Testis (tissue), 2 donors: ENCODE measurements at regions not wholly inside any gene's neighbourhood (a gene's known extent, or its start where the extent isn't known, plus 50 kb on each side); places are given as distances from the start of the nearest gene placed in this dataset.

Source experiments
- POLR2A ChIP-seq: fragments of 450-650 bp; IDR thresholded peaks from one replicate; pipeline ENCODE4 v1.6.1; 2017; ENCODE audit warnings: antibody characterized with exemption, mild to moderate bottlenecking, moderate library complexity
- TF ChIP-seq, protein P1 (sequence below), 3 experiments: fragments of 450-650 bp in 2 of 3; fragments of 200-600 bp in 1 of 3; sonication (generic) in 1 of 3; IDR thresholded peaks; one replicate each; pipeline ENCODE4 v1.5.1; 2016 to 2019; ENCODE audit warnings: antibody characterized with exemption in 3 of 3, mild to moderate bottlenecking in 2 of 3, moderate library complexity in 1 of 3

DNA sequence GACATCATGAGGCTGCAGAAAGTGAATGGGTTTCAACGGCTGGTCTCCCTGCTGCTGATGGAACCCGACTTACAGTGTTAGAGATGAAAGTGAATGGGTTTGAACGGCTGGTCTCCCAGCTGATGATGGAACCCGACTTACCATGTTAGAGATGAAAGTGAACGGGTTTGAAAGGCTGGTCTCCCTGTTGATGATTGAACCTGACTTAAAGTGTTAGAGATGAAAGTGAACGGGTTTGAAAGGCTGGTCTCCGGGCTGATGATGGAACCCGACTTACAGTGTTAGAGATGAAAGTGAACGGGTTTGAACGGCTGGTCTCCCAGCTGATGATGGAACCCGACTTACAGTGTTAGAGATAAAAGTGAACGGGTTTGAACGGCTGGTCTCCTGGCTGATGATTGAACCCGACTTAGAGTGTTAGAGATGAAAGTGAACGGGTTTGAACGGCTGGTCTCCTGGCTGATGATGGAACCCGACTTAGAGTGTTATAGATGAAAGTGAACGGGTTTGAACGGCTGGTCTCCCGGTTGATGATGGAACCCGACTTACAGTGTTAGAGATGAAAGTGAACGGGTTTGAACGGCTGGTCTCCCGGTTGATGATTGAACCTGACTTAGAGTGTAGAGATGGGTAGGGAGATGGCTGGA lies 76.1 kb upstream of the ALKAL2 start:
- TF ChIP-seq POLR2A: no peak
- TF ChIP-seq, protein P1, sequence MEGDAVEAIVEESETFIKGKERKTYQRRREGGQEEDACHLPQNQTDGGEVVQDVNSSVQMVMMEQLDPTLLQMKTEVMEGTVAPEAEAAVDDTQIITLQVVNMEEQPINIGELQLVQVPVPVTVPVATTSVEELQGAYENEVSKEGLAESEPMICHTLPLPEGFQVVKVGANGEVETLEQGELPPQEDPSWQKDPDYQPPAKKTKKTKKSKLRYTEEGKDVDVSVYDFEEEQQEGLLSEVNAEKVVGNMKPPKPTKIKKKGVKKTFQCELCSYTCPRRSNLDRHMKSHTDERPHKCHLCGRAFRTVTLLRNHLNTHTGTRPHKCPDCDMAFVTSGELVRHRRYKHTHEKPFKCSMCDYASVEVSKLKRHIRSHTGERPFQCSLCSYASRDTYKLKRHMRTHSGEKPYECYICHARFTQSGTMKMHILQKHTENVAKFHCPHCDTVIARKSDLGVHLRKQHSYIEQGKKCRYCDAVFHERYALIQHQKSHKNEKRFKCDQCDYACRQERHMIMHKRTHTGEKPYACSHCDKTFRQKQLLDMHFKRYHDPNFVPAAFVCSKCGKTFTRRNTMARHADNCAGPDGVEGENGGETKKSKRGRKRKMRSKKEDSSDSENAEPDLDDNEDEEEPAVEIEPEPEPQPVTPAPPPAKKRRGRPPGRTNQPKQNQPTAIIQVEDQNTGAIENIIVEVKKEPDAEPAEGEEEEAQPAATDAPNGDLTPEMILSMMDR (IDR thresholded peaks at IDR 0.05): no peak
